ENCODE measurements at regions not wholly inside any gene's neighbourhood (a gene's known extent, or its start where the extent isn't known, plus 50 kb on each side); places are given as distances from the start of the nearest gene placed in this dataset.

DNA sequence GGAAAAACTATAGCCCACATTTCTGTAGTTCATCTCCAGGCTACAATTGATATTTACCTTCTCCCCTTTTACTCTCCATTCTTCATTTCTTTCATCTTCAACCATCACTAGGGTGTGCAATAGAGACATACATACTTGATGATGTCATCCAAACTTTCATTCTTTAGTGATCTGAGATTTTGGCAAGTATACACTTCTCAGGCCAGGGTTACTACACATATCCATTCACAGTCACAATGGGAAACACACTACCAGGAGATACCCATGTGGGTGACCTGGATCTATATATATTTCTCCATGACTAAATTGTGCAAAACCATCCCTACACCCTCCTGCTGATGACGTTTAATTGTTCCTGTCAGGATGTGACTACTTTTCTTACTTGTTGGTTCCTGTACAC, 769.5 kb upstream of the DPPA4 start:
- no peak for TF ChIP-seq ZNF274 (IDR thresholded peaks at IDR 0.05; ENCODE audit: low read depth, low read length)
- TF ChIP-seq YY1 (IDR thresholded peaks at IDR 0.05; ENCODE audit: insufficient read depth, insufficient read length), result no peak
- TF ChIP-seq SUZ12 (IDR thresholded peaks at IDR 0.05; ENCODE audit: extremely low read depth, insufficient read depth, insufficient read length), result no peak

Data from NT2/D1 (cell line).